CD4-positive, alpha-beta T cell (primary cell): ENCODE measurements at regions not wholly inside any gene's neighbourhood (a gene's known extent, or its start where the extent isn't known, plus 50 kb on each side); places are given as distances from the start of the nearest gene placed in this dataset.

Experiments
- ATAC-seq: fragments of 200-7000 bp; cut with Tn5 transposase; one replicate; pipeline ENCODE4 v1.10.0; 2022; ENCODE audit warnings: mild to moderate bottlenecking; ENCODE audit not compliant: poor library complexity
- CTCF ChIA-PET: fragments of 350-600 bp; sonication (Branson Sonifier 250); formaldehyde crosslinking; loops from one replicate; lab custom pipeline; 2021; ENCODE audit warnings: antibody characterized with exemption, inconsistent platforms; lab: Charles Lee
- POLR2A ChIA-PET: fragments of 350-600 bp; sonication (Branson Sonifier 250); formaldehyde crosslinking; loops from one replicate; lab custom pipeline; 2021; ENCODE audit warnings: antibody characterized with exemption, inconsistent platforms; lab: Charles Lee
- DNase-seq, 14 experiments: peaks; one replicate each; pipeline ENCODE4 v3.0.0-alpha.2; 2013 to 2020; ENCODE audit warnings: mixed read lengths in 2 of 14
- H3K27ac ChIP-seq, 2 donors: one replicate each; pipeline versions ENCODE4 v1.5.1 to v1.7.0; 2013; ENCODE audit warnings: low read length in 2 of 2, low read depth in 1 of 2, mild to moderate bottlenecking in 1 of 2
- H3K27me3 ChIP-seq, 2 experiments: 1 replicate in 1 of 2; 2 replicates in 1 of 2; pipeline versions ENCODE4 v1.6.1 to v1.7.0; 2013; ENCODE audit warnings: low read length in 2 of 2, control low read depth in 1 of 2, mild to moderate bottlenecking in 1 of 2, moderate library complexity in 1 of 2; ENCODE audit not compliant: insufficient read depth in 2 of 2, control insufficient read depth in 1 of 2
- H3K36me3 ChIP-seq: one replicate; pipeline ENCODE4 v1.6.1; 2013; ENCODE audit warnings: low read length, control low read depth; ENCODE audit not compliant: insufficient read depth
- H3K4me1 ChIP-seq: one replicate; pipeline ENCODE4 v1.6.1; 2013; ENCODE audit warnings: low read length, control low read depth; ENCODE audit not compliant: insufficient read depth
- H3K4me3 ChIP-seq: one replicate; pipeline ENCODE4 v1.5.1; 2013; ENCODE audit warnings: mild to moderate bottlenecking, low read length, moderate library complexity
- H3K9me3 ChIP-seq, 2 experiments: 1 replicate in 1 of 2; 2 replicates in 1 of 2; pipeline versions ENCODE4 v1.6.1 to v1.7.0; 2013; ENCODE audit warnings: low read length in 2 of 2, mild to moderate bottlenecking in 2 of 2, control low read depth in 1 of 2, moderate library complexity in 1 of 2; ENCODE audit not compliant: control insufficient read depth in 1 of 2, insufficient read depth in 1 of 2
- H3K27ac Mint-ChIP-seq: one replicate; pipeline ENCODE4 v1.8.0; 2020; ENCODE audit warnings: mixed read lengths
- H3K27me3 Mint-ChIP-seq: one replicate; pipeline ENCODE4 v1.8.0; 2021; ENCODE audit warnings: mixed read lengths
- H3K36me3 Mint-ChIP-seq: one replicate; pipeline ENCODE4 v1.8.0; 2021; ENCODE audit warnings: low read depth, mixed read lengths
- H3K4me1 Mint-ChIP-seq: one replicate; pipeline ENCODE4 v1.8.0; 2021; ENCODE audit warnings: low read depth, mixed read lengths
- H3K4me3 Mint-ChIP-seq: one replicate; pipeline ENCODE4 v1.8.0; 2020; ENCODE audit warnings: mild to moderate bottlenecking, mixed read lengths
- H3K9me3 Mint-ChIP-seq: one replicate; pipeline ENCODE4 v1.8.0; 2020; ENCODE audit warnings: mixed read lengths
- intact Hi-C, 2 experiments: fragments of 100-400 bp; cut with DNase I in 1 of 2; cut with micrococcal nuclease in 1 of 2; formaldehyde crosslinking; loops; one replicate each; pipeline versions ENCODE4 v1.15.1 to v1.9.0; 2023 to 2025; cut with DNase I, micrococcal nuclease
- TF ChIP-seq, protein P1 (sequence below): fragments of 200-600 bp; IDR thresholded peaks from one replicate; pipeline ENCODE4 v1.8.0; 2022; ENCODE audit warnings: antibody characterized with exemption, mild to moderate bottlenecking

- Mint-ChIP-seq H3K27me3 (no peaks in the 10 kb centered on the region), H3K36me3 (no peaks in the 10 kb centered on the region), H3K4me3 (no peak overlapping the region), H3K27ac (no peak overlapping the region), H3K9me3 (peaks cover 12% of the 10 kb centered on the region), H3K4me1 (no peaks in the 10 kb centered on the region)
- intact Hi-C loops = no loop called here
- POLR2A ChIA-PET = no interaction called here
- CTCF ChIA-PET = no interaction called here
- TF ChIP-seq, protein P1, sequence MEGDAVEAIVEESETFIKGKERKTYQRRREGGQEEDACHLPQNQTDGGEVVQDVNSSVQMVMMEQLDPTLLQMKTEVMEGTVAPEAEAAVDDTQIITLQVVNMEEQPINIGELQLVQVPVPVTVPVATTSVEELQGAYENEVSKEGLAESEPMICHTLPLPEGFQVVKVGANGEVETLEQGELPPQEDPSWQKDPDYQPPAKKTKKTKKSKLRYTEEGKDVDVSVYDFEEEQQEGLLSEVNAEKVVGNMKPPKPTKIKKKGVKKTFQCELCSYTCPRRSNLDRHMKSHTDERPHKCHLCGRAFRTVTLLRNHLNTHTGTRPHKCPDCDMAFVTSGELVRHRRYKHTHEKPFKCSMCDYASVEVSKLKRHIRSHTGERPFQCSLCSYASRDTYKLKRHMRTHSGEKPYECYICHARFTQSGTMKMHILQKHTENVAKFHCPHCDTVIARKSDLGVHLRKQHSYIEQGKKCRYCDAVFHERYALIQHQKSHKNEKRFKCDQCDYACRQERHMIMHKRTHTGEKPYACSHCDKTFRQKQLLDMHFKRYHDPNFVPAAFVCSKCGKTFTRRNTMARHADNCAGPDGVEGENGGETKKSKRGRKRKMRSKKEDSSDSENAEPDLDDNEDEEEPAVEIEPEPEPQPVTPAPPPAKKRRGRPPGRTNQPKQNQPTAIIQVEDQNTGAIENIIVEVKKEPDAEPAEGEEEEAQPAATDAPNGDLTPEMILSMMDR = no peak
- Histone ChIP-seq H3K9me3 (peaks cover 0 to 23% of the 10 kb centered on the region in 2 experiments), H3K36me3 (no peaks in the 10 kb centered on the region), H3K27ac (no peak overlapping the region), H3K4me3 (no peak overlapping the region), H3K4me1 (no peaks in the 10 kb centered on the region), H3K27me3 (no peaks in the 10 kb centered on the region)
- DNase-seq = no peak
- ATAC-seq = no peak
These were observed 563.9 kb upstream of the ADAMTS16 start for GRCh38 chr5:4576161-4576748.

DNA sequence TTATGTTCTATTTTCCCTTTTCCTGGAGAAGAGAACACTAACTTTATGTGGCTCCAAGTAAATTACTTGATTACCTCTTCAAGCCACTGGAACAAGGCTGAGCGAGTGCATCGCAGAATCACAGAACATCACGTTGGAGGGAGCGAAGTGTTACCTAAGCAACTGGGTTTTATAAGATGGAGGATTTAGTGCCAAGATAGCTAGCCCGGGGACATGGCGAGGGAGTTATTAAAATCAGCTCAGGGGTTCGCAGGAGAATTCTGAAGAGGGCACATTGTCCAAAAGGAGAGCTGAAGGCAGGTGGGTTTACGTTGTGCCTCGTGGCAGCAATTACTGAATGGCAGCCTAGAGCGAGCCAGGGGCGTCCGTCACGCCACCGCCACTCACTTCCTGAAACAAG is 563.2 kb upstream of the ADAMTS16 start:
- peaks cover 12% of the 10 kb centered on the region for H3K9me3 Mint-ChIP-seq
- POLR2A ChIA-PET = no interaction called here
- H3K4me1 ChIP-seq = no peaks in the 10 kb centered on the region
- H3K9me3 ChIP-seq = peaks cover 0 to 25% of the 10 kb centered on the region in 2 experiments
- TF ChIP-seq, protein P1 = no peak
- H3K27ac Mint-ChIP-seq = no peak overlapping the region
- H3K27ac ChIP-seq = no peak overlapping the region
- no peaks in the 10 kb centered on the region for H3K36me3 ChIP-seq
- H3K27me3 ChIP-seq = no peaks in the 10 kb centered on the region
- DNase-seq = no peak
- no peaks in the 10 kb centered on the region for H3K36me3 Mint-ChIP-seq
- CTCF ChIA-PET = no interaction called here
- intact Hi-C loops = no loop called here
- no peak for ATAC-seq
- no peaks in the 10 kb centered on the region for H3K27me3 Mint-ChIP-seq
- H3K4me3 ChIP-seq = no peak overlapping the region
- H3K4me1 Mint-ChIP-seq = no peaks in the 10 kb centered on the region
- no peak overlapping the region for H3K4me3 Mint-ChIP-seq

DNA sequence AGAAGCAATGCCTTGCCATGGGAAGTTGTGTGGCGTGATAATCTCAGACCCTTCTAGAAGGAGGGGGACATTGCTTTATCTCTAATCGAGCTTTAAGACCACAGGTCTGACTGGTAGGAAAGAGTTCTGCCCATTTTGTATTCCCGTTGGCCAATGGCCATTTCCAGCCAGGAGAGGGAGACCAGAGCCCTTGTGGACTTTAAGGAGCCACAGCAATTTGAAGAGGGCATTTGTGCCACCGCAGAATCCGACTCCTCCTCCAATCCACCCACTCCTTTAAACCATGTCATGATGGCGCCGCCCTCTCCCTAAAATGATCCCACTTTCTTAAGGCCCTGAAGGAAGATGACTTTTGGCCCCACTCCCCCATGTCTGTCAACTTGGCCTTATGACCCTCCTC is 560.5 kb upstream of the ADAMTS16 start:
- CTCF ChIA-PET = no interaction called here
- Mint-ChIP-seq H3K36me3 (no peaks in the 10 kb centered on the region), H3K27me3 (no peaks in the 10 kb centered on the region)

More for the DNA sequence above, 560.5 kb upstream of the ADAMTS16 start:
- H3K9me3 Mint-ChIP-seq = peaks cover 8% of the 10 kb centered on the region
- no peaks in the 10 kb centered on the region for H3K4me1 ChIP-seq
- H3K4me1 Mint-ChIP-seq = no peaks in the 10 kb centered on the region
- POLR2A ChIA-PET = no interaction called here
- DNase-seq = no peak
- ATAC-seq = no peak
- H3K27ac Mint-ChIP-seq = no peak overlapping the region
- intact Hi-C loops = no loop called here
- no peaks in the 10 kb centered on the region for H3K36me3 ChIP-seq
- TF ChIP-seq, protein P1 = no peak
- peaks cover 0 to 25% of the 10 kb centered on the region in 2 experiments for H3K9me3 ChIP-seq
- no peak overlapping the region for H3K4me3 Mint-ChIP-seq
- no peaks in the 10 kb centered on the region for H3K27me3 ChIP-seq
- H3K4me3 ChIP-seq = no peak overlapping the region
- no peak overlapping the region for H3K27ac ChIP-seq
